Neuron (in vitro differentiated cells): ENCODE measurements at regions not wholly inside any gene's neighbourhood (a gene's known extent, or its start where the extent isn't known, plus 50 kb on each side); places are given as distances from the start of the nearest gene placed in this dataset.

ENCODE experiments used
- H2AFZ ChIP-seq: one replicate; pipeline ENCODE4 v1.6.1; 2013; ENCODE audit warnings: low read depth, mild to moderate bottlenecking, inconsistent platforms, low read length, moderate library complexity
- H3K27me3 ChIP-seq: one replicate; pipeline ENCODE4 v1.6.1; 2013; ENCODE audit warnings: low read length; ENCODE audit not compliant: insufficient read depth
- H3K36me3 ChIP-seq: one replicate; pipeline ENCODE4 v1.6.1; 2013; ENCODE audit warnings: low read length; ENCODE audit not compliant: insufficient read depth
- H3K4me1 ChIP-seq: one replicate; pipeline ENCODE4 v1.6.1; 2013; ENCODE audit warnings: low read length; ENCODE audit not compliant: insufficient read depth
- H3K4me3 ChIP-seq: 2 replicates; pipeline ENCODE4 v1.5.1; 2013; ENCODE audit warnings: mild to moderate bottlenecking, low read length, moderate library complexity
- H3K9me3 ChIP-seq: one replicate; pipeline ENCODE4 v1.6.1; 2013; ENCODE audit warnings: low read length

GRCh38 chr2:2939078-2939795 is 438.4 kb downstream of the EIPR1 start:
- no peak overlapping the region for H3K4me3 ChIP-seq
- peaks cover 4% of the 10 kb centered on the region for H3K4me1 ChIP-seq
- H2AFZ ChIP-seq = no peak overlapping the region
- no peaks in the 10 kb centered on the region for H3K27me3 ChIP-seq
- H3K36me3 ChIP-seq = no peaks in the 10 kb centered on the region
- H3K9me3 ChIP-seq = no peaks in the 10 kb centered on the region

- H3K27me3 ChIP-seq = no peaks in the 10 kb centered on the region
- no peak overlapping the region for H3K4me3 ChIP-seq
- H3K36me3 ChIP-seq = no peaks in the 10 kb centered on the region
- H3K4me1 ChIP-seq = peaks cover 5% of the 10 kb centered on the region
- H2AFZ ChIP-seq = no peak overlapping the region
- no peaks in the 10 kb centered on the region for H3K9me3 ChIP-seq
Observed at GRCh38 chr2:2938481-2938880, 439.1 kb downstream of the EIPR1 start.

- no peaks in the 10 kb centered on the region for H3K36me3 ChIP-seq
- no peak overlapping the region for H2AFZ ChIP-seq
- H3K4me1 ChIP-seq = peaks cover 8% of the 10 kb centered on the region
- H3K27me3 ChIP-seq = no peaks in the 10 kb centered on the region
- H3K4me3 ChIP-seq = no peak overlapping the region
- no peaks in the 10 kb centered on the region for H3K9me3 ChIP-seq
Observed at GRCh38 chr2:2935445-2936149, 442.0 kb downstream of the EIPR1 start.

- H3K4me1 ChIP-seq = peaks cover 8% of the 10 kb centered on the region
- no peaks in the 10 kb centered on the region for H3K27me3 ChIP-seq
- H3K36me3 ChIP-seq = no peaks in the 10 kb centered on the region
- no peak overlapping the region for H3K4me3 ChIP-seq
- H3K9me3 ChIP-seq = no peaks in the 10 kb centered on the region
- H2AFZ ChIP-seq = no peak overlapping the region
Observed at GRCh38 chr2:2933426-2933825, 444.2 kb downstream of the EIPR1 start.

- no peaks in the 10 kb centered on the region for H3K27me3 ChIP-seq
- H3K36me3 ChIP-seq = no peaks in the 10 kb centered on the region
- H3K9me3 ChIP-seq = no peaks in the 10 kb centered on the region
- H3K4me1 ChIP-seq = peaks cover 8% of the 10 kb centered on the region
- H2AFZ ChIP-seq = no peak overlapping the region
- H3K4me3 ChIP-seq = no peak overlapping the region
Observed at GRCh38 chr2:2932692-2933305, 444.8 kb downstream of the EIPR1 start.

GRCh38 chr2:2932189-2932588 is 445.4 kb downstream of the EIPR1 start:
- Histone ChIP-seq H3K4me3 (no peak overlapping the region), H3K27me3 (no peaks in the 10 kb centered on the region), H2AFZ (no peak overlapping the region), H3K36me3 (no peaks in the 10 kb centered on the region), H3K4me1 (peaks cover 8% of the 10 kb centered on the region), H3K9me3 (no peaks in the 10 kb centered on the region)

GRCh38 chr2:2931318-2932075 is 446.1 kb downstream of the EIPR1 start:
- peaks cover 8% of the 10 kb centered on the region for H3K4me1 ChIP-seq
- H3K27me3 ChIP-seq = no peaks in the 10 kb centered on the region
- H3K4me3 ChIP-seq = no peak overlapping the region
- H3K36me3 ChIP-seq = no peaks in the 10 kb centered on the region
- H3K9me3 ChIP-seq = no peaks in the 10 kb centered on the region
- H2AFZ ChIP-seq = no peak overlapping the region

GRCh38 chr2:2930841-2931240 is 446.8 kb downstream of the EIPR1 start:
- Histone ChIP-seq H3K4me3 (no peak overlapping the region), H3K27me3 (no peaks in the 10 kb centered on the region), H3K36me3 (no peaks in the 10 kb centered on the region), H3K4me1 (peaks cover 8% of the 10 kb centered on the region), H3K9me3 (no peaks in the 10 kb centered on the region), H2AFZ (no peak overlapping the region)

GRCh38 chr2:2926858-2927175 is 450.8 kb downstream of the EIPR1 start:
- Histone ChIP-seq H3K36me3 (no peaks in the 10 kb centered on the region), H3K9me3 (no peaks in the 10 kb centered on the region), H3K4me3 (no peak overlapping the region), H2AFZ (no peak overlapping the region), H3K27me3 (no peaks in the 10 kb centered on the region), H3K4me1 (no peaks in the 10 kb centered on the region)

GRCh38 chr2:2926009-2926857 is 451.4 kb downstream of the EIPR1 start:
- H2AFZ ChIP-seq = no peak overlapping the region
- H3K36me3 ChIP-seq = no peaks in the 10 kb centered on the region
- no peaks in the 10 kb centered on the region for H3K9me3 ChIP-seq
- no peak overlapping the region for H3K4me3 ChIP-seq
- no peaks in the 10 kb centered on the region for H3K4me1 ChIP-seq
- no peaks in the 10 kb centered on the region for H3K27me3 ChIP-seq

- no peak overlapping the region for H3K4me3 ChIP-seq
- H3K36me3 ChIP-seq = no peaks in the 10 kb centered on the region
- no peaks in the 10 kb centered on the region for H3K27me3 ChIP-seq
- no peaks in the 10 kb centered on the region for H3K4me1 ChIP-seq
- H3K9me3 ChIP-seq = no peaks in the 10 kb centered on the region
- H2AFZ ChIP-seq = no peak overlapping the region
Observed at GRCh38 chr2:2922156-2922555, 455.5 kb downstream of the EIPR1 start.

GRCh38 chr2:2921011-2921720 is 456.5 kb downstream of the EIPR1 start:
- Histone ChIP-seq H3K36me3 (no peaks in the 10 kb centered on the region), H3K4me3 (no peak overlapping the region), H2AFZ (no peak overlapping the region), H3K4me1 (no peaks in the 10 kb centered on the region), H3K27me3 (no peaks in the 10 kb centered on the region), H3K9me3 (no peaks in the 10 kb centered on the region)
